H9 (cell line): ENCODE measurements at regions not wholly inside any gene's neighbourhood (a gene's known extent, or its start where the extent isn't known, plus 50 kb on each side); places are given as distances from the start of the nearest gene placed in this dataset.

ENCODE experiments used
- DNase-seq: peaks from one replicate; pipeline ENCODE4 v3.0.0-alpha.2; 2017
- H2AFZ ChIP-seq: one replicate; pipeline ENCODE4 v1.6.1; 2013; ENCODE audit warnings: mild to moderate bottlenecking, low read length, control low read depth, moderate library complexity
- H2AK5ac ChIP-seq: 2 replicates; pipeline ENCODE4 v1.6.1; 2013; ENCODE audit warnings: low read length, control low read depth, mixed read lengths; ENCODE audit not compliant: insufficient read length
- H2BK120ac ChIP-seq: one replicate; pipeline ENCODE4 v1.6.1; 2013; ENCODE audit warnings: low read depth, mild to moderate bottlenecking, low read length, control low read depth, inconsistent platforms; ENCODE audit not compliant: poor library complexity, severe bottlenecking
- H2BK12ac ChIP-seq: 2 replicates; pipeline ENCODE4 v1.6.1; 2013; ENCODE audit warnings: low read length, control low read depth, mixed read lengths, low read depth; ENCODE audit not compliant: insufficient read length
- H2BK15ac ChIP-seq: 2 replicates; pipeline ENCODE4 v1.6.1; 2013; ENCODE audit warnings: low read depth, low read length, control low read depth
- H2BK20ac ChIP-seq: one replicate; pipeline ENCODE4 v1.6.1; 2013; ENCODE audit warnings: low read depth, mild to moderate bottlenecking, low read length, control low read depth, inconsistent platforms; ENCODE audit not compliant: poor library complexity, severe bottlenecking
- H2BK5ac ChIP-seq: 2 replicates; pipeline ENCODE4 v1.6.1; 2013; ENCODE audit warnings: low read length, control low read depth, mixed read lengths; ENCODE audit not compliant: insufficient read length
- H3K14ac ChIP-seq: 2 replicates; pipeline ENCODE4 v1.6.1; 2013; ENCODE audit warnings: low read length, control low read depth; ENCODE audit not compliant: insufficient read depth
- H3K18ac ChIP-seq: 2 replicates; pipeline ENCODE4 v1.6.1; 2013; ENCODE audit warnings: low read depth, mild to moderate bottlenecking, mixed read lengths, low read length, control low read depth; ENCODE audit not compliant: insufficient read length
- H3K23ac ChIP-seq: 2 replicates; pipeline ENCODE4 v1.6.1; 2013; ENCODE audit warnings: low read length, control low read depth, mixed read lengths, low read depth; ENCODE audit not compliant: insufficient read length
- H3K23me2 ChIP-seq: 2 replicates; pipeline ENCODE4 v1.6.1; 2013; ENCODE audit warnings: low read depth, mild to moderate bottlenecking, mixed read lengths, low read length, control low read depth; ENCODE audit not compliant: insufficient read length, poor library complexity, severe bottlenecking
- H3K27ac ChIP-seq: 2 replicates; pipeline ENCODE4 v1.5.1; 2013; ENCODE audit warnings: low read length, control low read depth, mixed read lengths, low read depth; ENCODE audit not compliant: insufficient read length
- H3K27me3 ChIP-seq: 2 replicates; pipeline ENCODE4 v1.6.1; 2013; ENCODE audit warnings: low read length, control low read depth, inconsistent platforms; ENCODE audit not compliant: insufficient read depth
- H3K4ac ChIP-seq: 2 replicates; pipeline ENCODE4 v1.6.1; 2013; ENCODE audit warnings: low read depth, mild to moderate bottlenecking, control low read depth, inconsistent platforms, low read length, moderate library complexity
- H3K4me1 ChIP-seq: 2 replicates; pipeline ENCODE4 v1.6.1; 2013; ENCODE audit warnings: low read length, control low read depth, inconsistent platforms; ENCODE audit not compliant: insufficient read depth
- H3K4me2 ChIP-seq: 2 replicates; pipeline ENCODE4 v1.6.1; 2013; ENCODE audit warnings: low read length, control low read depth, mixed read lengths; ENCODE audit not compliant: insufficient read length, insufficient read depth
- H3K56ac ChIP-seq: 2 replicates; pipeline ENCODE4 v1.6.1; 2013; ENCODE audit warnings: low read depth, mild to moderate bottlenecking, mixed read lengths, low read length, control low read depth; ENCODE audit not compliant: insufficient read length
- H3K79me1 ChIP-seq: 2 replicates; pipeline ENCODE4 v1.6.1; 2013; ENCODE audit warnings: low read depth, mild to moderate bottlenecking, moderate library complexity, low read length, control low read depth, inconsistent platforms; ENCODE audit not compliant: insufficient read depth, poor library complexity, severe bottlenecking
- H3K79me2 ChIP-seq: 2 replicates; pipeline ENCODE4 v1.6.1; 2013; ENCODE audit warnings: low read length, control low read depth, inconsistent platforms; ENCODE audit not compliant: insufficient read depth
- H3K9ac ChIP-seq: 2 replicates; pipeline ENCODE4 v1.6.1; 2013; ENCODE audit warnings: low read length, control low read depth, mixed read lengths; ENCODE audit not compliant: insufficient read length; ENCODE audit errors: extremely low read depth
- H3K9me3 ChIP-seq: one replicate; pipeline ENCODE4 v1.6.1; 2013; ENCODE audit warnings: low read depth, low read length, inconsistent platforms; ENCODE audit not compliant: control insufficient read depth
- H3T11ph ChIP-seq: one replicate; pipeline ENCODE4 v1.6.1; 2013; ENCODE audit warnings: mild to moderate bottlenecking, low read length, control low read depth, inconsistent platforms
- H4K20me1 ChIP-seq: one replicate; pipeline ENCODE4 v1.6.1; 2013; ENCODE audit not compliant: control insufficient read depth, insufficient read length, insufficient read depth
- H4K5ac ChIP-seq: 2 replicates; pipeline ENCODE4 v1.6.1; 2013; ENCODE audit warnings: low read depth, mild to moderate bottlenecking, mixed read lengths, low read length, control low read depth; ENCODE audit not compliant: insufficient read length
- H4K8ac ChIP-seq: replicated peaks from 2 replicates; pipeline ENCODE4 v1.6.1; 2013; ENCODE audit warnings: low read length, control low read depth, mixed read lengths, low read depth; ENCODE audit not compliant: insufficient read length
- H4K91ac ChIP-seq: 2 replicates; pipeline ENCODE4 v1.6.1; 2013; ENCODE audit warnings: low read depth, mild to moderate bottlenecking, moderate library complexity, mixed read lengths, low read length, control low read depth; ENCODE audit not compliant: insufficient read length
- H3K27ac Mint-ChIP-seq, 3 experiments: 2 replicates in 2 of 3; 3 replicates in 1 of 3; pipeline ENCODE4 v1.8.0; 2020 to 2021; ENCODE audit warnings: mixed read lengths in 3 of 3, mild to moderate bottlenecking in 1 of 3, moderate library complexity in 1 of 3
- H3K27me3 Mint-ChIP-seq: 2 replicates; pipeline ENCODE4 v1.8.0; 2021; ENCODE audit warnings: low read depth, mild to moderate bottlenecking, moderate library complexity, mixed read lengths
- H3K36me3 Mint-ChIP-seq, 3 experiments: 2 replicates in 2 of 3; 3 replicates in 1 of 3; pipeline ENCODE4 v1.8.0; 2020 to 2021; ENCODE audit warnings: low read depth in 3 of 3, mixed read lengths in 3 of 3; ENCODE audit not compliant: insufficient read depth in 1 of 3
- H3K4me1 Mint-ChIP-seq, 2 experiments: 2 replicates each; pipeline ENCODE4 v1.8.0; 2020; ENCODE audit warnings: mixed read lengths in 2 of 2
- H3K4me3 Mint-ChIP-seq, 2 experiments: 2 replicates in 1 of 2; 3 replicates in 1 of 2; pipeline ENCODE4 v1.8.0; 2020 to 2021; ENCODE audit warnings: mild to moderate bottlenecking in 2 of 2, mixed read lengths in 2 of 2, moderate library complexity in 1 of 2
- H3K9me3 Mint-ChIP-seq, 2 experiments: 2 replicates in 1 of 2; 3 replicates in 1 of 2; pipeline ENCODE4 v1.8.0; 2020; ENCODE audit warnings: mild to moderate bottlenecking in 2 of 2, mixed read lengths in 2 of 2, moderate library complexity in 1 of 2
- CTCF ChIP-seq: fragments of 200-600 bp; sonication (generic); conservative IDR thresholded peaks from 3 replicates; pipeline ENCODE4 v1.8.0; 2021; ENCODE audit warnings: antibody characterized with exemption, mild to moderate bottlenecking
- WGBS: extraction: QIAGEN DNeasy Blood & Tissue Kit; methylation state at CpG from one replicate; pipeline ENCODE4 v1.1.7; 2013; ENCODE audit warnings: missing lambda C conversion rate, low lambda C conversion rate, mixed read lengths; ENCODE audit not compliant: insufficient read length; ENCODE audit errors: extremely low coverage; 5-methylcytosine and 5-hydroxymethylcytosine counted together

DNA sequence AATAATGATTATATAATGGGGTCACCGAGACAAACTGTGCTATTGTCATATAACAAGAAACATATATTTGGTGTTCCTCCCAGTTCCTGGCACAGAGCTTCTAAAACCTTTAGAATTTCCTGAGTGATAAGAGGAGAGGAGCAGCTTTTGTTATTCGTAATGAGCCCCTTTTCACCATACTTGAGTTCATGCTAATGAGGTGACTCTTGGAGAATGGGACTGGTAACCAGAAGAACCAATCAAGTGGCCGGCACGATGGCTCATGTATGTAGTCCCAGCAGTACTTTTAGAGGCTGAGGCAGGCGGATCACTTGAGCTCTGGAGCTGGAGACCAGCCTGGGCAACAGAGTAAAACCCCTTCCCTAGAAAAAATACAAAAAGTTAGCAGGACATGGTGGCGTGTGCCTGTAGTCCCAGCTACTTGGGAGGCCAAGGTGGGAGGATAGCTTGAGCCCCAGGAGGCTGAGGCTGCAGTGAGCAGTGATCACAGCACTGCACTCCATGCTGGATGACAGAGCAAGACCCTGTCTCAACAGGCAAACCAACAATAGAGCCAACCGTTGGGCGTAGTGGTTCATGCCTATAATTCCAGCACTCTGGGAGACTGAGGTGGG lies 62.7 kb upstream of the FTH1 start:
- Histone ChIP-seq H4K91ac (no peak overlapping the region), H4K20me1 (no peaks in the 10 kb centered on the region), H3K4ac (no peak overlapping the region), H3K14ac (peak overlapping the region; percentile 79; the same call in 1 of the 2 replicates), H2BK20ac (no peak overlapping the region), H3T11ph (no peak overlapping the region), H3K27me3 (no peaks in the 10 kb centered on the region), H3K4me1 (peaks cover 2% of the 10 kb centered on the region; the same call in 1 of the 2 replicates), H2BK120ac (no peak overlapping the region), H3K23me2 (no peaks in the 10 kb centered on the region), H3K4me2 (no peak overlapping the region), H2BK15ac (no peak overlapping the region), H3K27ac (no peak overlapping the region), H4K8ac (no peak overlapping the region), H4K5ac (no peak overlapping the region), H3K9ac (no peak overlapping the region), H3K9me3 (no peaks in the 10 kb centered on the region), H3K18ac (peak overlapping the region; percentile 67), H3K56ac (no peak overlapping the region), H2BK5ac (no peak overlapping the region), H3K23ac (no peak overlapping the region), H3K79me1 (no peaks in the 10 kb centered on the region), H3K79me2 (no peaks in the 10 kb centered on the region), H2BK12ac (no peak overlapping the region), H2AK5ac (no peak overlapping the region), H2AFZ (no peak overlapping the region)
- peak; percentile 87 for DNase-seq
- WGBS, result no CpG with 5 or more reads among the region's 8 CpGs
- no peak for TF ChIP-seq CTCF
- H3K27ac Mint-ChIP-seq, result peak overlapping the region in 2 of 3 experiments; percentile 77 to 90; a peak in 2 of 7 replicates
- peaks cover under 1 to 9% of the 10 kb centered on the region in 2 experiments; a peak in 4 of 5 replicates for H3K9me3 Mint-ChIP-seq
- peaks cover 7% of the 10 kb centered on the region for H3K27me3 Mint-ChIP-seq
- H3K4me3 Mint-ChIP-seq, result peak overlapping the region in 1 of 2 experiments; percentile 54; a peak in 1 of 5 replicates
- H3K36me3 Mint-ChIP-seq, result peaks cover 0 to 3% (median 0%) of the 10 kb centered on the region in 3 experiments; a peak in 3 of 7 replicates
- peaks cover 12 to 21% of the 10 kb centered on the region in 2 experiments for H3K4me1 Mint-ChIP-seq
